ENCODE measurements at regions not wholly inside any gene's neighbourhood (a gene's known extent, or its start where the extent isn't known, plus 50 kb on each side); places are given as distances from the start of the nearest gene placed in this dataset.

DNA sequence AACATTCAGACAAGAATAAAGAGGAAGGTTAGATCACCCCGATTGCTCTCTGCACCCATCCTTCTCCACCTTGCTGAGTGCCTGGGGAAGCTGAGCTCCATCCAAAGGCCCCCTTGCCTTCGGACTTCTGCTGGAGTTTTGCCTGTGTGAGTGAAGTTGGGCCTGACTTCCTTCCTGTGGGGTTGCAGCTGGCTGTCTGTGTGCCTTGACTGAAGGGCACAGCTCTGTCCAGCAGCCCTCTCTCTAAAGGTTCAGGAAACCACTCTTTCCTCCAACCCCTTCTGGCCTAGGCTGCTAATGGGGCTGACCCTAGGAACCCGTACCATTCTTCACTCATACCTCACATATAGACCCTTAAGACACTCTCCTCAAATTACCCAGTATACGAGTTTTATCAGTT lies 173.4 kb upstream of the HMCN1 start:
- TF ChIP-seq, protein P1, sequence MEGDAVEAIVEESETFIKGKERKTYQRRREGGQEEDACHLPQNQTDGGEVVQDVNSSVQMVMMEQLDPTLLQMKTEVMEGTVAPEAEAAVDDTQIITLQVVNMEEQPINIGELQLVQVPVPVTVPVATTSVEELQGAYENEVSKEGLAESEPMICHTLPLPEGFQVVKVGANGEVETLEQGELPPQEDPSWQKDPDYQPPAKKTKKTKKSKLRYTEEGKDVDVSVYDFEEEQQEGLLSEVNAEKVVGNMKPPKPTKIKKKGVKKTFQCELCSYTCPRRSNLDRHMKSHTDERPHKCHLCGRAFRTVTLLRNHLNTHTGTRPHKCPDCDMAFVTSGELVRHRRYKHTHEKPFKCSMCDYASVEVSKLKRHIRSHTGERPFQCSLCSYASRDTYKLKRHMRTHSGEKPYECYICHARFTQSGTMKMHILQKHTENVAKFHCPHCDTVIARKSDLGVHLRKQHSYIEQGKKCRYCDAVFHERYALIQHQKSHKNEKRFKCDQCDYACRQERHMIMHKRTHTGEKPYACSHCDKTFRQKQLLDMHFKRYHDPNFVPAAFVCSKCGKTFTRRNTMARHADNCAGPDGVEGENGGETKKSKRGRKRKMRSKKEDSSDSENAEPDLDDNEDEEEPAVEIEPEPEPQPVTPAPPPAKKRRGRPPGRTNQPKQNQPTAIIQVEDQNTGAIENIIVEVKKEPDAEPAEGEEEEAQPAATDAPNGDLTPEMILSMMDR (IDR thresholded peaks at IDR 0.05): no peak
- TF ChIP-seq POLR2A (IDR thresholded peaks at IDR 0.05): no peak
